ENCODE measurements at regions not wholly inside any gene's neighbourhood (a gene's known extent, or its start where the extent isn't known, plus 50 kb on each side); places are given as distances from the start of the nearest gene placed in this dataset.

- H3K4me3 ChIP-seq (ENCODE audit: low read depth, low read length), result no peak overlapping the region
- DNase-seq (ENCODE audit: low read depth), result no peak
- TF ChIP-seq CTCF (IDR thresholded peaks at IDR 0.05; ENCODE audit: control insufficient read depth, extremely low read depth, insufficient read depth), result no peak
Observed at GRCh38 chr5:133682451-133682850, 70.1 kb upstream of the FSTL4 start.

GRCh38 chr5:133681896-133682295, 69.6 kb upstream of the FSTL4 start:
- TF ChIP-seq CTCF (IDR thresholded peaks at IDR 0.05; ENCODE audit: control insufficient read depth, extremely low read depth, insufficient read depth), result no peak
- no peak overlapping the region for H3K4me3 ChIP-seq (ENCODE audit: low read depth, low read length)
- no peak for DNase-seq (ENCODE audit: low read depth)

GRCh38 chr5:133680830-133681565, 68.7 kb upstream of the FSTL4 start:
- DNase-seq (ENCODE audit: low read depth), result no peak
- no peak overlapping the region for H3K4me3 ChIP-seq (ENCODE audit: low read depth, low read length)
- no peak for TF ChIP-seq CTCF (IDR thresholded peaks at IDR 0.05; ENCODE audit: control insufficient read depth, extremely low read depth, insufficient read depth)

GRCh38 chr5:133679534-133679933, 67.2 kb upstream of the FSTL4 start:
- H3K4me3 ChIP-seq (ENCODE audit: low read depth, low read length), result no peak overlapping the region
- TF ChIP-seq CTCF (IDR thresholded peaks at IDR 0.05; ENCODE audit: control insufficient read depth, extremely low read depth, insufficient read depth), result no peak
- DNase-seq (ENCODE audit: low read depth), result no peak

- DNase-seq (ENCODE audit: low read depth), result peak; percentile 14
- TF ChIP-seq CTCF (IDR thresholded peaks at IDR 0.05; ENCODE audit: control insufficient read depth, extremely low read depth, insufficient read depth), result no peak
- H3K4me3 ChIP-seq (ENCODE audit: low read depth, low read length), result no peak overlapping the region
Observed at GRCh38 chr5:133675376-133676154, 63.2 kb upstream of the FSTL4 start.

- no peak for DNase-seq (ENCODE audit: low read depth)
- no peak overlapping the region for H3K4me3 ChIP-seq (ENCODE audit: low read depth, low read length)
- no peak for TF ChIP-seq CTCF (IDR thresholded peaks at IDR 0.05; ENCODE audit: control insufficient read depth, extremely low read depth, insufficient read depth)
Observed at GRCh38 chr5:133670336-133670735, 58.0 kb upstream of the FSTL4 start.

Data from LNCaP clone FGC (cell line).